ENCODE measurements at regions not wholly inside any gene's neighbourhood (a gene's known extent, or its start where the extent isn't known, plus 50 kb on each side); places are given as distances from the start of the nearest gene placed in this dataset.

- Histone ChIP-seq H3K4me1 (ENCODE audit: control insufficient read depth in 1 of 2, insufficient read depth in 2 of 2, low read length in 2 of 2) (no peaks in the 10 kb centered on the region), H2AFZ (ENCODE audit: low read depth, low read length, poor library complexity, severe bottlenecking) (no peak overlapping the region), H3K27ac (ENCODE audit: low read depth, low read length) (no peak overlapping the region), H4K20me1 (ENCODE audit: insufficient read depth) (no peaks in the 10 kb centered on the region), H3K9me2 (ENCODE audit: insufficient read depth) (no peaks in the 10 kb centered on the region), H3K4me2 (ENCODE audit: low read length) (no peak overlapping the region), H3K36me3 (ENCODE audit: control insufficient read depth in 1 of 2, insufficient read depth in 2 of 2, low read length in 2 of 2) (no peaks in the 10 kb centered on the region), H3K9ac (ENCODE audit: low read length) (no peak overlapping the region), H3K79me2 (ENCODE audit: insufficient read depth, low read length) (no peaks in the 10 kb centered on the region), H3K9me3 (ENCODE audit: control insufficient read depth in 1 of 2, insufficient read depth in 1 of 2, low read depth in 1 of 2, low read length in 2 of 2) (no peaks in the 10 kb centered on the region), H3K27me3 (ENCODE audit: insufficient read depth, low read length) (no peaks in the 10 kb centered on the region; the same call in 1 of the 2 replicates), H3K4me3 (replicated peaks in 1 of 2; ENCODE audit: low read depth in 1 of 2, low read length in 2 of 2) (no peak overlapping the region)
- ChIA-PET POLR2A (no interaction called here), CTCF (no interaction called here), RAD21 (ENCODE audit: low non-redundant PET in 1 of 2, low total read pairs in 2 of 2, uncharacterized antibody in 2 of 2, unreplicated experiment in 2 of 2) (no interaction called here)
- no peak for DNase-seq (ENCODE audit: low read depth, low spot score)
- intact Hi-C loops (cut with micrococcal nuclease), result no loop called here
- BruUV-seq (replicated peaks), result no TSS peak
- TF ChIP-seq EZH2 (IDR thresholded peaks at IDR 0.05), result no peak
- TF ChIP-seq JUND (IDR thresholded peaks at IDR 0.05), result no peak
- TF ChIP-seq SRF (IDR thresholded peaks at IDR 0.05; ENCODE audit: low read depth), result no peak
- no peak for TF ChIP-seq ZBTB33 (IDR thresholded peaks at IDR 0.05; ENCODE audit: extremely low read depth, insufficient replicate concordance, low read length)
- TF ChIP-seq ATF3 (IDR thresholded peaks at IDR 0.05), result no peak
- no peak for TF ChIP-seq SIN3A (IDR thresholded peaks at IDR 0.05; ENCODE audit: low read depth)
- TF ChIP-seq YY1 (IDR thresholded peaks at IDR 0.05; ENCODE audit: extremely low read depth, insufficient replicate concordance, low read depth, low read length), result no peak
- no peak for TF ChIP-seq EGR1 (IDR thresholded peaks at IDR 0.05; ENCODE audit: low read depth)
- TF ChIP-seq POLR2AphosphoS5 (IDR thresholded peaks at IDR 0.05; ENCODE audit: low read depth, low read length), result no peak
- no peak for TF ChIP-seq MAX (IDR thresholded peaks at IDR 0.05)
- no peak for TF ChIP-seq CEBPB (IDR thresholded peaks at IDR 0.05; ENCODE audit: low read depth)
- TF ChIP-seq SP1 (IDR thresholded peaks at IDR 0.05; ENCODE audit: low read depth), result no peak
- TF ChIP-seq POLR2A (IDR thresholded peaks at IDR 0.05; ENCODE audit: borderline replicate concordance, extremely low read depth, insufficient read depth, insufficient read length), result no peak
- TF ChIP-seq REST (IDR thresholded peaks at IDR 0.05; ENCODE audit: low read depth), result no peak
- TF ChIP-seq ZFX (IDR thresholded peaks at IDR 0.05), result no peak
- no peak for TF ChIP-seq FOSL1 (IDR thresholded peaks at IDR 0.05; ENCODE audit: low read depth)
- no peak for TF ChIP-seq CTCF (IDR thresholded peaks at IDR 0.05 in 2 of 3, conservative IDR thresholded peaks at IDR 0.05 in 1 of 3; ENCODE audit: borderline replicate concordance in 1 of 3, insufficient read depth in 1 of 3, low read depth in 2 of 3, low read length in 2 of 3)
- no peak for TF ChIP-seq ZNF274 (IDR thresholded peaks at IDR 0.05; ENCODE audit: low read depth, low read length)
- TF ChIP-seq CBX3 (IDR thresholded peaks at IDR 0.05; ENCODE audit: low read depth), result no peak
- TF ChIP-seq TCF7L2 (IDR thresholded peaks at IDR 0.05; ENCODE audit: borderline replicate concordance, extremely low read depth, insufficient read depth, insufficient read length), result no peak
- ATAC-seq, result no peak
Observed at GRCh38 chr5:114055318-114056184, 306.3 kb upstream of the KCNN2 start.
